GM19035 (cell line): ENCODE measurements at regions not wholly inside any gene's neighbourhood (a gene's known extent, or its start where the extent isn't known, plus 50 kb on each side); places are given as distances from the start of the nearest gene placed in this dataset.

Experiments used
- ATAC-seq: cut with Tn5 transposase; IDR thresholded peaks from one replicate; pipeline ENCODE4 v1.9.1; 2021; ENCODE audit not compliant: unreplicated experiment

GRCh38 chr10:108465871-108466641 is 1301.5 kb upstream of the SORCS1 start:
- ATAC-seq, result no peak

GRCh38 chr10:108462005-108462404 is 1297.5 kb upstream of the SORCS1 start:
- no peak for ATAC-seq

GRCh38 chr10:108454793-108455192 is 1290.3 kb upstream of the SORCS1 start:
- ATAC-seq, result no peak

- no peak for ATAC-seq
Measured at GRCh38 chr10:108454224-108454623, 1289.7 kb upstream of the SORCS1 start.

- ATAC-seq, result no peak
Measured at GRCh38 chr10:108453166-108453565, 1288.7 kb upstream of the SORCS1 start.

- no peak for ATAC-seq
Measured at GRCh38 chr10:108452533-108452932, 1288.0 kb upstream of the SORCS1 start.

- ATAC-seq, result no peak
Measured at GRCh38 chr10:108450280-108450679, 1285.8 kb upstream of the SORCS1 start.

GRCh38 chr10:108445746-108446145 is 1281.2 kb upstream of the SORCS1 start:
- no peak for ATAC-seq

- ATAC-seq, result no peak
Measured at GRCh38 chr10:108443636-108444035, 1279.1 kb upstream of the SORCS1 start.

GRCh38 chr10:108439397-108439796 is 1274.9 kb upstream of the SORCS1 start:
- ATAC-seq, result no peak

- no peak for ATAC-seq
Measured at GRCh38 chr10:108436096-108436495, 1271.6 kb upstream of the SORCS1 start.

GRCh38 chr10:108434559-108435252 is 1270.2 kb upstream of the SORCS1 start:
- no peak for ATAC-seq

- no peak for ATAC-seq
Measured at GRCh38 chr10:108427146-108427545, 1262.6 kb upstream of the SORCS1 start.

- no peak for ATAC-seq
Measured at GRCh38 chr10:108425283-108425964, 1260.9 kb upstream of the SORCS1 start.

- no peak for ATAC-seq
Measured at GRCh38 chr10:108424656-108425055, 1260.2 kb upstream of the SORCS1 start.

- ATAC-seq, result no peak
Measured at GRCh38 chr10:108422286-108422685, 1257.8 kb upstream of the SORCS1 start.

GRCh38 chr10:108421266-108421665 is 1256.8 kb upstream of the SORCS1 start:
- ATAC-seq, result no peak

GRCh38 chr10:108413954-108414353 is 1249.4 kb upstream of the SORCS1 start:
- no peak for ATAC-seq

- no peak for ATAC-seq
Measured at GRCh38 chr10:108412323-108412722, 1247.8 kb upstream of the SORCS1 start.

GRCh38 chr10:108411894-108412293 is 1247.4 kb upstream of the SORCS1 start:
- ATAC-seq, result no peak

- no peak for ATAC-seq
Measured at GRCh38 chr10:108411206-108411605, 1246.7 kb upstream of the SORCS1 start.

GRCh38 chr10:108410236-108410635 is 1245.7 kb upstream of the SORCS1 start:
- no peak for ATAC-seq
